ENCODE measurements at regions not wholly inside any gene's neighbourhood (a gene's known extent, or its start where the extent isn't known, plus 50 kb on each side); places are given as distances from the start of the nearest gene placed in this dataset.
"Not testable (repeated sequence)": the region's sequence is repeated elsewhere in the genome, so short reads cannot be mapped to it uniquely, and the experiment has no call there.

DNA sequence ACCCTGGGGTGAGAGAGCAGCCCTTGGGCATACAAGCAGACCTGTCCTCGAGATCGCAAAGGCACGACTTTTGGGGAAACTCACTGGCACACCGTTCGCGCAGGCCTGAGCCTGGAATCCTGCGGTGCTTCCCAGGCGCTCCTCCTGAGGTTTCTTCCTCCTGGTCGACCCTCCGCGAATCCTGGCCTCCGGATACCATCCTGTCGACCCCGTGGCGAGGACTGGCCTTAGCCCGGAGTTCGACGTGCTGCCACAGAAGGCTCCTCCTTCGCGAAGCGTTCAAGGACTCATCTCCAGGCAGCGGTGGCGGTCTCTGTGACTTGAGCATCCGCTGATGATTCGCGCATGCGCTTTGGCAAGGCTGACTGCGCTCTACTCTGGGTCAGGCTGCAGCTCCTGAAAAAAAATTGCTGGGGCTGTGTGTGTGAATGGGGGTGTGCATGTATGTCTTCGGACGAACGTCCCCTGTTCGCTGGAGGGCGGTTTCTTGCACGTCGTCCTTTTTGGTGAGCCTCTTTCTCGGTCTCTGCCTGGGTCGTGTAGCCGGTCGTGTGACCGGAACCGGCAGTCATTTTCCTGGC lies 64.4 kb upstream of the ZNF527 start:
- peaks cover 2 to 3% of the 10 kb centered on the region in 2 donors for H3K9me3 Mint-ChIP-seq
- Histone ChIP-seq H3K4me3 (ENCODE audit: low read length) (no peak overlapping the region), H3K4me1 (ENCODE audit: control insufficient read depth, insufficient read depth, low read length) (peaks cover 4% of the 10 kb centered on the region), H3K9me3 (ENCODE audit: control insufficient read depth, insufficient read depth, low read length) (peaks cover 5% of the 10 kb centered on the region), H3K36me3 (ENCODE audit: control insufficient read depth, insufficient read depth, low read length) (no peaks in the 10 kb centered on the region), H3K27me3 (ENCODE audit: control insufficient read depth, insufficient read depth, low read length) (no peaks in the 10 kb centered on the region), H3K27ac (ENCODE audit: low read length) (no peak overlapping the region)
- peaks cover 0 to 6% of the 10 kb centered on the region in 2 donors for H3K27me3 Mint-ChIP-seq (ENCODE audit: low read depth in 2 of 2)
- no peak overlapping the region for H3K27ac Mint-ChIP-seq
- no peak for DNase-seq
- 88% methylated on average over 41 of the region's 41 CpGs for WGBS (ENCODE audit: insufficient coverage)
- no peak for ATAC-seq
- H3K4me1 Mint-ChIP-seq: peaks cover 0 to 10% of the 10 kb centered on the region in 2 donors
- H3K4me3 Mint-ChIP-seq: no peak overlapping the region
- intact Hi-C loops (cut with micrococcal nuclease): no loop called here
- TF ChIP-seq, protein P1, sequence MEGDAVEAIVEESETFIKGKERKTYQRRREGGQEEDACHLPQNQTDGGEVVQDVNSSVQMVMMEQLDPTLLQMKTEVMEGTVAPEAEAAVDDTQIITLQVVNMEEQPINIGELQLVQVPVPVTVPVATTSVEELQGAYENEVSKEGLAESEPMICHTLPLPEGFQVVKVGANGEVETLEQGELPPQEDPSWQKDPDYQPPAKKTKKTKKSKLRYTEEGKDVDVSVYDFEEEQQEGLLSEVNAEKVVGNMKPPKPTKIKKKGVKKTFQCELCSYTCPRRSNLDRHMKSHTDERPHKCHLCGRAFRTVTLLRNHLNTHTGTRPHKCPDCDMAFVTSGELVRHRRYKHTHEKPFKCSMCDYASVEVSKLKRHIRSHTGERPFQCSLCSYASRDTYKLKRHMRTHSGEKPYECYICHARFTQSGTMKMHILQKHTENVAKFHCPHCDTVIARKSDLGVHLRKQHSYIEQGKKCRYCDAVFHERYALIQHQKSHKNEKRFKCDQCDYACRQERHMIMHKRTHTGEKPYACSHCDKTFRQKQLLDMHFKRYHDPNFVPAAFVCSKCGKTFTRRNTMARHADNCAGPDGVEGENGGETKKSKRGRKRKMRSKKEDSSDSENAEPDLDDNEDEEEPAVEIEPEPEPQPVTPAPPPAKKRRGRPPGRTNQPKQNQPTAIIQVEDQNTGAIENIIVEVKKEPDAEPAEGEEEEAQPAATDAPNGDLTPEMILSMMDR (IDR thresholded peaks at IDR 0.05): no peak
- H3K36me3 Mint-ChIP-seq: no peaks in the 10 kb centered on the region

- no peaks in the 10 kb centered on the region for H3K9me3 Mint-ChIP-seq
- Histone ChIP-seq H3K9me3 (ENCODE audit: control insufficient read depth, insufficient read depth, low read length) (no peaks in the 10 kb centered on the region), H3K36me3 (ENCODE audit: control insufficient read depth, insufficient read depth, low read length) (no peaks in the 10 kb centered on the region), H3K4me1 (ENCODE audit: control insufficient read depth, insufficient read depth, low read length) (peaks cover 15% of the 10 kb centered on the region), H3K27ac (ENCODE audit: low read length) (no peak overlapping the region), H3K27me3 (ENCODE audit: control insufficient read depth, insufficient read depth, low read length) (no peaks in the 10 kb centered on the region), H3K4me3 (ENCODE audit: low read length) (no peak overlapping the region)
- TF ChIP-seq, protein P1 (IDR thresholded peaks at IDR 0.05): peak; percentile 51
- ATAC-seq (peak in 1 of 3 donors; percentile 38), DNase-seq (peak in 1 of 2 donors; percentile 66)
- no peak overlapping the region for H3K27ac Mint-ChIP-seq
- H3K4me1 Mint-ChIP-seq: peaks cover 11 to 16% of the 10 kb centered on the region in 2 donors
- H3K27me3 Mint-ChIP-seq (ENCODE audit: low read depth in 2 of 2): peaks cover 0 to 3% of the 10 kb centered on the region in 2 donors
- no peak overlapping the region for H3K4me3 Mint-ChIP-seq
- intact Hi-C loops (cut with micrococcal nuclease): loop anchor here (10.0 kb wide), 3 partner anchors 95 to 1025 kb away; partner anchors contain the start of genes CATSPERG, ZNF383, ZNF573 and ZNF585B
- WGBS (ENCODE audit: insufficient coverage): 51% methylated on average over 7 of the region's 7 CpGs
- H3K36me3 Mint-ChIP-seq: no peaks in the 10 kb centered on the region
Measured at GRCh38 chr19:37309834-37310575, 60.9 kb upstream of the ZNF527 start.

GRCh38 chr19:37312531-37313334 lies 58.2 kb upstream of the ZNF527 start:
- Histone ChIP-seq H3K4me3 (ENCODE audit: low read length) (peak overlapping the region; percentile 18), H3K27ac (ENCODE audit: low read length) (peak overlapping the region; percentile 65), H3K4me1 (ENCODE audit: control insufficient read depth, insufficient read depth, low read length) (peaks cover 21% of the 10 kb centered on the region)
- not testable (repeated sequence) for H3K27me3 ChIP-seq (ENCODE audit: control insufficient read depth, insufficient read depth, low read length); H3K36me3 ChIP-seq (ENCODE audit: control insufficient read depth, insufficient read depth, low read length); H3K36me3 Mint-ChIP-seq; H3K9me3 ChIP-seq (ENCODE audit: control insufficient read depth, insufficient read depth, low read length); H3K9me3 Mint-ChIP-seq; H3K27me3 Mint-ChIP-seq (ENCODE audit: low read depth in 2 of 2)
- Mint-ChIP-seq H3K27ac (peak overlapping the region; percentile 82 to 94), H3K4me1 (peaks cover 11 to 23% of the 10 kb centered on the region in 2 donors), H3K4me3 (peak overlapping the region; percentile 74)
- ATAC-seq (peak; percentile 54 to 63 (median 62)), DNase-seq (peak; percentile 56 to 67)
- 9% methylated on average over 31 of the region's 37 CpGs for WGBS (ENCODE audit: insufficient coverage)
- intact Hi-C loops (cut with micrococcal nuclease): loop anchor here (10.0 kb wide), 3 partner anchors 98 to 1022 kb away; partner anchors contain the start of genes CATSPERG, ZNF383, ZNF573 and ZNF585B

DNA sequence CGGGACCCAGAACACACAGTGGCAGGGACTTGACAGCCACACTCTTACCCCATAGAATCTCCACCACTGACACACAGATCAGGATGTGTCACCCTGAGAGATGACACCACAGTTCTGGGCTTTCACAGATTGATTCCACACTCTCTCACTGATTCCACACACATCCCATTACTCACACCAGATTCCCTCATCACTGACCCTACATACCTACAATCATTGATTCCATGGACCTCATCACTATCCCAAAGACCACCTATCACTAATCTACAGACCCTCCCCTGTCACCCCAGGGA lies 57.6 kb upstream of the ZNF527 start:
- WGBS (ENCODE audit: insufficient coverage): 85% methylated on average over 1 of the region's 1 CpG
- Histone ChIP-seq H3K27ac (ENCODE audit: low read length) (peak overlapping the region; percentile 65), H3K4me3 (ENCODE audit: low read length) (no peak overlapping the region), H3K4me1 (ENCODE audit: control insufficient read depth, insufficient read depth, low read length) (peaks cover 21% of the 10 kb centered on the region), H3K27me3 (ENCODE audit: control insufficient read depth, insufficient read depth, low read length) (no peaks in the 10 kb centered on the region), H3K36me3 (ENCODE audit: control insufficient read depth, insufficient read depth, low read length) (no peaks in the 10 kb centered on the region), H3K9me3 (ENCODE audit: control insufficient read depth, insufficient read depth, low read length) (peaks cover 4% of the 10 kb centered on the region)
- TF ChIP-seq, protein P1 (IDR thresholded peaks at IDR 0.05): no peak
- DNase-seq: no peak
- H3K27ac Mint-ChIP-seq: peak overlapping the region; percentile 82 to 94
- no peaks in the 10 kb centered on the region for H3K36me3 Mint-ChIP-seq
- peaks cover 11 to 25% of the 10 kb centered on the region in 2 donors for H3K4me1 Mint-ChIP-seq
- H3K27me3 Mint-ChIP-seq (ENCODE audit: low read depth in 2 of 2): peaks cover 0 to 3% of the 10 kb centered on the region in 2 donors
- peak overlapping the region; percentile 74 for H3K4me3 Mint-ChIP-seq
- ATAC-seq: no peak
- intact Hi-C loops (cut with micrococcal nuclease): loop anchor here (10.0 kb wide), 3 partner anchors 98 to 1022 kb away; partner anchors contain the start of genes CATSPERG, ZNF383, ZNF573 and ZNF585B
- no peaks in the 10 kb centered on the region for H3K9me3 Mint-ChIP-seq

Data from natural killer cell (primary cell).